Transverse colon (tissue), 4 donors: ENCODE measurements at regions not wholly inside any gene's neighbourhood (a gene's known extent, or its start where the extent isn't known, plus 50 kb on each side); places are given as distances from the start of the nearest gene placed in this dataset.

Experiments
- CTCF ChIP-seq, 5 experiments: fragments of 200-600 bp in 3 of 5; fragments of 450-650 bp in 2 of 5; sonication (generic) in 3 of 5; IDR thresholded peaks; 1 replicate in 2 of 5; 2 replicates in 3 of 5; pipeline ENCODE4 v1.5.1; 2016 to 2017; ENCODE audit warnings: antibody characterized with exemption in 5 of 5, inconsistent platforms in 3 of 5, mild to moderate bottlenecking in 2 of 5, moderate library complexity in 1 of 5
- EP300 ChIP-seq: sonication (generic); formaldehyde crosslinking; IDR thresholded peaks from one replicate; pipeline ENCODE4 v1.6.1; 2017; ENCODE audit warnings: antibody characterized with exemption, low read depth
- POLR2A ChIP-seq: fragments of 450-650 bp; IDR thresholded peaks from one replicate; pipeline ENCODE4 v1.6.1; 2016; ENCODE audit warnings: antibody characterized with exemption, mild to moderate bottlenecking, moderate library complexity
- POLR2AphosphoS5 ChIP-seq, 3 donors: sonication (generic); formaldehyde crosslinking; IDR thresholded peaks; one replicate each; pipeline ENCODE4 v1.6.1; 2016; ENCODE audit warnings: antibody characterized with exemption in 3 of 3

- no peak for TF ChIP-seq CTCF (IDR thresholded peaks at IDR 0.05)
- TF ChIP-seq POLR2A = no peak
- no peak for TF ChIP-seq EP300
- no peak for TF ChIP-seq POLR2AphosphoS5 (IDR thresholded peaks at IDR 0.05)
Measured at GRCh38 chr20:3307725-3308124, 68.7 kb upstream of the SLC4A11 start.
